ENCODE measurements at regions not wholly inside any gene's neighbourhood (a gene's known extent, or its start where the extent isn't known, plus 50 kb on each side); places are given as distances from the start of the nearest gene placed in this dataset.

- H3K36me3 ChIP-seq (ENCODE audit: insufficient read depth, low read length) = no peaks in the 10 kb centered on the region
- no peak overlapping the region for H3K4me3 Mint-ChIP-seq
- H3K27ac ChIP-seq (ENCODE audit: low read depth in 1 of 2, low read length in 2 of 2) = no peak overlapping the region
- no peaks in the 10 kb centered on the region for H3K27me3 Mint-ChIP-seq
- H3K9me3 Mint-ChIP-seq = peaks cover 11% of the 10 kb centered on the region
- POLR2A ChIA-PET = no interaction called here
- CTCF ChIA-PET = no interaction called here
- no peak for DNase-seq
- H3K27me3 ChIP-seq (ENCODE audit: control insufficient read depth in 1 of 2, insufficient read depth in 2 of 2, low read length in 2 of 2) = no peaks in the 10 kb centered on the region
- no peaks in the 10 kb centered on the region for H3K4me1 Mint-ChIP-seq (ENCODE audit: low read depth)
- H3K36me3 Mint-ChIP-seq (ENCODE audit: low read depth) = no peaks in the 10 kb centered on the region
- no peak for ATAC-seq (ENCODE audit: poor library complexity)
- intact Hi-C loops (cut with DNase I, micrococcal nuclease) = no loop called here
- no peak for TF ChIP-seq CTCF (IDR thresholded peaks at IDR 0.05)
- H3K4me1 ChIP-seq (ENCODE audit: insufficient read depth, low read length) = no peaks in the 10 kb centered on the region
- no peak overlapping the region for H3K27ac Mint-ChIP-seq
- peaks cover 5% of the 10 kb centered on the region in 2 experiments for H3K9me3 ChIP-seq (ENCODE audit: control insufficient read depth in 1 of 2, insufficient read depth in 1 of 2, low read length in 2 of 2)
- H3K4me3 ChIP-seq (ENCODE audit: low read length) = no peak overlapping the region
Measured at GRCh38 chr13:64165826-64166225, 2750.2 kb upstream of the PCDH20 start.

GRCh38 chr13:64164435-64164834, 2748.8 kb upstream of the PCDH20 start:
- Mint-ChIP-seq H3K27ac (no peak overlapping the region), H3K4me3 (no peak overlapping the region), H3K36me3 (ENCODE audit: low read depth) (no peaks in the 10 kb centered on the region), H3K4me1 (ENCODE audit: low read depth) (no peaks in the 10 kb centered on the region), H3K9me3 (peaks cover 14% of the 10 kb centered on the region), H3K27me3 (no peaks in the 10 kb centered on the region)
- H3K4me3 ChIP-seq (ENCODE audit: low read length) = no peak overlapping the region
- ChIA-PET POLR2A (no interaction called here), CTCF (no interaction called here)
- ATAC-seq (ENCODE audit: poor library complexity) (no peak), DNase-seq (peak in 1 of 14 experiments; percentile 1)
- peaks cover 5% of the 10 kb centered on the region in 2 experiments for H3K9me3 ChIP-seq (ENCODE audit: control insufficient read depth in 1 of 2, insufficient read depth in 1 of 2, low read length in 2 of 2)
- no peaks in the 10 kb centered on the region for H3K4me1 ChIP-seq (ENCODE audit: insufficient read depth, low read length)
- TF ChIP-seq CTCF (IDR thresholded peaks at IDR 0.05) = no peak
- no peaks in the 10 kb centered on the region for H3K27me3 ChIP-seq (ENCODE audit: control insufficient read depth in 1 of 2, insufficient read depth in 2 of 2, low read length in 2 of 2)
- no peaks in the 10 kb centered on the region for H3K36me3 ChIP-seq (ENCODE audit: insufficient read depth, low read length)
- no peak overlapping the region for H3K27ac ChIP-seq (ENCODE audit: low read depth in 1 of 2, low read length in 2 of 2)
- intact Hi-C loops (cut with DNase I, micrococcal nuclease) = no loop called here

GRCh38 chr13:64160479-64160878, 2744.8 kb upstream of the PCDH20 start:
- no peaks in the 10 kb centered on the region for H3K4me1 Mint-ChIP-seq (ENCODE audit: low read depth)
- no peak overlapping the region for H3K4me3 Mint-ChIP-seq
- Histone ChIP-seq H3K36me3 (ENCODE audit: insufficient read depth, low read length) (no peaks in the 10 kb centered on the region), H3K9me3 (ENCODE audit: control insufficient read depth in 1 of 2, insufficient read depth in 1 of 2, low read length in 2 of 2) (peaks cover 0 to 5% of the 10 kb centered on the region in 2 experiments), H3K4me1 (ENCODE audit: insufficient read depth, low read length) (no peaks in the 10 kb centered on the region), H3K27me3 (ENCODE audit: control insufficient read depth in 1 of 2, insufficient read depth in 2 of 2, low read length in 2 of 2) (no peaks in the 10 kb centered on the region), H3K27ac (ENCODE audit: low read depth in 1 of 2, low read length in 2 of 2) (no peak overlapping the region), H3K4me3 (ENCODE audit: low read length) (no peak overlapping the region)
- TF ChIP-seq CTCF (IDR thresholded peaks at IDR 0.05) = no peak
- ATAC-seq (ENCODE audit: poor library complexity) = no peak
- intact Hi-C loops (cut with DNase I, micrococcal nuclease) = no loop called here
- peaks cover 22% of the 10 kb centered on the region for H3K9me3 Mint-ChIP-seq
- no peak overlapping the region for H3K27ac Mint-ChIP-seq
- ChIA-PET POLR2A (no interaction called here), CTCF (no interaction called here)
- no peak for DNase-seq
- no peaks in the 10 kb centered on the region for H3K36me3 Mint-ChIP-seq (ENCODE audit: low read depth)
- H3K27me3 Mint-ChIP-seq = no peaks in the 10 kb centered on the region
